ENCODE measurements at regions not wholly inside any gene's neighbourhood (a gene's known extent, or its start where the extent isn't known, plus 50 kb on each side); places are given as distances from the start of the nearest gene placed in this dataset.

- no peak overlapping the region for H3K27ac ChIP-seq
- no peak for DNase-seq (ENCODE audit: low spot score)
- no peak overlapping the region for H3K4me3 ChIP-seq
- no peak for TF ChIP-seq CTCF (IDR thresholded peaks at IDR 0.05)
Measured at GRCh38 chr21:35585155-35585554, 475.2 kb downstream of the SETD4 start.

- no peak for TF ChIP-seq CTCF (IDR thresholded peaks at IDR 0.05)
- H3K27ac ChIP-seq = no peak overlapping the region
- DNase-seq (ENCODE audit: low spot score) = no peak
- H3K4me3 ChIP-seq = no peak overlapping the region
Measured at GRCh38 chr21:35583566-35584216, 476.6 kb downstream of the SETD4 start.

DNA sequence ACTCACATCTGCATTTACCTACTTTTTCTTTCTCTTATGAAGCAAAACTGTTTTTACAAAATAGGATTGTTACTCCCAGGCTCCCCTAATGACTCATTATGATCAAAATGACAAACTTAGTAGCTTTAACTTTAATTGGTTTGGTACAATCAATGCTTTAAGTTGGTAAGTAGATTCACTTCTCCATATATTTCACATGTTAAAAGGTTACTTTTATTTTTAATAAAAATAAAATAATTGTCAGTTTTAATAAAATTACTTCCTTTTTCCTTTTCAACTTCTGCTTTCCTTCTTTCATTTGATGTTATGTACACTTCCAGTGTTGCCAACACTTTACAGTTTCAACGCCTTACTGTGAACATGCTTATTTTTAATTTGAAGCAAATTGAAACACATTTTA is 477.6 kb downstream of the SETD4 start:
- H3K4me3 ChIP-seq = no peak overlapping the region
- no peak overlapping the region for H3K27ac ChIP-seq
- no peak for DNase-seq (ENCODE audit: low spot score)
- no peak for TF ChIP-seq CTCF (IDR thresholded peaks at IDR 0.05)

- Histone ChIP-seq H3K4me3 (no peak overlapping the region), H3K27ac (no peak overlapping the region)
- DNase-seq (ENCODE audit: low spot score) = no peak
- no peak for TF ChIP-seq CTCF (IDR thresholded peaks at IDR 0.05)
Measured at GRCh38 chr21:35581640-35582039, 478.7 kb downstream of the SETD4 start.

- TF ChIP-seq CTCF (IDR thresholded peaks at IDR 0.05) = no peak
- Histone ChIP-seq H3K27ac (no peak overlapping the region), H3K4me3 (no peak overlapping the region)
- no peak for DNase-seq (ENCODE audit: low spot score)
Measured at GRCh38 chr21:35579520-35580293, 480.6 kb downstream of the SETD4 start.

DNA sequence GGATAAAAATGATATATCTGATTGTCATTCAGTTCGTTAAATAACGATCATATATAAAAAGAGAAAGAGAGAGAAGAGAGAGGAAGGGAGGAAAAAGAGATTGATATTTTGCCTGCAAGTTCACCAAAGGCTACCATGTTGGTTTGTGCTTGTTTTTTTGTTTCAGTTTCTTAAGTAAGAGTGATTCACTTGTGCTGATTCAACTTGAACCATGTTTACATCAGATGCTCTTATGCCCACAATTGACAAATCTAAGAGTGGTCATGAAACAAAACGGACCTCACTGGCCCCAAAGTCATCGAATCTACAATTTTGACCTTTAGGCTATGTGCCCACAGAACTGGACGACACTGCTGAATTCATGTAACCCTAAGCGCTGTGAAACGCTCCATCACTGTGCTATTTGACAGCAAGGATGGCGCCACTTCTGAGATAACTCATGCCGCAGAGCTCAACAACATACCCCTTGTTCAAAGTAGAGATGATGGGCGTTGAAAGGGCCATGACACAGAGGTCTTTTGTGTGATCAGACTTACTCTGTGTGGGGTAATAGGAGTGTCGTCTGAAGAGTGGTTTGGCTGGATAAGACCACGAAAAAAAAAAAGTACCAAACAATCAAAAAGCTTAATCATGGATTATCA is 481.4 kb downstream of the SETD4 start:
- DNase-seq (ENCODE audit: low spot score) = no peak
- Histone ChIP-seq H3K4me3 (no peak overlapping the region), H3K27ac (no peak overlapping the region)
- TF ChIP-seq CTCF (IDR thresholded peaks at IDR 0.05) = no peak
